ENCODE measurements at regions not wholly inside any gene's neighbourhood (a gene's known extent, or its start where the extent isn't known, plus 50 kb on each side); places are given as distances from the start of the nearest gene placed in this dataset.

GRCh38 chr10:37478381-37478780 is 353.0 kb downstream of the ANKRD30A start:
- no peak for TF ChIP-seq POLR2A (IDR thresholded peaks at IDR 0.05; ENCODE audit: low read depth, low read length)
- no peak for TF ChIP-seq GABPA (IDR thresholded peaks at IDR 0.05; ENCODE audit: low read depth)
- no peak for TF ChIP-seq ZNF592 (IDR thresholded peaks at IDR 0.05)
- TF ChIP-seq SREBF1 (IDR thresholded peaks at IDR 0.05; ENCODE audit: low read length), result no peak

All from GM12878 (cell line).